B cell (primary cell): ENCODE measurements at regions not wholly inside any gene's neighbourhood (a gene's known extent, or its start where the extent isn't known, plus 50 kb on each side); places are given as distances from the start of the nearest gene placed in this dataset.

Experiments
- ATAC-seq: fragments of 200-7000 bp; cut with Tn5 transposase; one replicate; pipeline ENCODE4 v1.10.0; 2021; ENCODE audit warnings: low read depth, mild to moderate bottlenecking, moderate number of reproducible peaks, moderate library complexity
- CTCF ChIA-PET: fragments of 350-600 bp; sonication (Branson Sonifier 250); formaldehyde crosslinking; loops from one replicate; lab custom pipeline; 2021; ENCODE audit warnings: antibody characterized with exemption, inconsistent platforms; lab: Charles Lee
- POLR2A ChIA-PET: fragments of 350-600 bp; sonication (Branson Sonifier 250); formaldehyde crosslinking; loops from one replicate; lab custom pipeline; 2021; ENCODE audit warnings: antibody characterized with exemption; lab: Charles Lee
- DNase-seq: peaks from one replicate; pipeline ENCODE4 v3.0.0; 2013
- H2AFZ ChIP-seq: 2 replicates; pipeline ENCODE4 v1.6.1; 2012; ENCODE audit warnings: mild to moderate bottlenecking, low read depth, low read length; ENCODE audit not compliant: insufficient read depth, poor library complexity, severe bottlenecking
- H3K27ac ChIP-seq, 2 donors: 1 replicate in 1 of 2; 2 replicates in 1 of 2; pipeline ENCODE4 v1.5.1; 2012 to 2013; ENCODE audit warnings: low read length in 2 of 2, mild to moderate bottlenecking in 2 of 2, moderate library complexity in 1 of 2
- H3K27me3 ChIP-seq, 4 experiments: fragments of 200-600 bp in 1 of 4; sonication (generic) in 1 of 4; replicated peaks in 1 of 4; 1 replicate in 2 of 4; 2 replicates in 2 of 4; pipeline versions ENCODE4 v1.6.1 to v1.7.0; 2013 to 2016; ENCODE audit warnings: low read length in 3 of 4, mild to moderate bottlenecking in 2 of 4, mixed read lengths in 1 of 4, moderate library complexity in 1 of 4; ENCODE audit not compliant: insufficient read depth in 4 of 4, control insufficient read depth in 3 of 4; ENCODE audit errors: control extremely low read depth in 1 of 4
- H3K36me3 ChIP-seq, 2 experiments: replicated peaks in 1 of 2; 1 replicate in 1 of 2; 2 replicates in 1 of 2; pipeline versions ENCODE4 v1.6.1 to v1.7.1; 2013; ENCODE audit warnings: low read length in 1 of 2; ENCODE audit not compliant: insufficient read depth in 2 of 2, control insufficient read depth in 1 of 2; ENCODE audit errors: control extremely low read depth in 1 of 2, extremely low read depth in 1 of 2
- H3K4me1 ChIP-seq, 2 donors: fragments of 200-600 bp in 1 of 2; sonication (generic) in 1 of 2; 1 replicate in 1 of 2; 2 replicates in 1 of 2; pipeline versions ENCODE4 v1.5.1 to v1.6.1; 2013 to 2017; ENCODE audit warnings: low read length in 2 of 2; ENCODE audit not compliant: control insufficient read depth in 2 of 2, insufficient read depth in 2 of 2
- H3K4me2 ChIP-seq: replicated peaks from 2 replicates; pipeline ENCODE3; 2012; ENCODE audit warnings: mild to moderate bottlenecking, low read depth, low read length; ENCODE audit not compliant: poor library complexity, severe bottlenecking
- H3K4me3 ChIP-seq, 5 experiments: fragments of 200-600 bp in 1 of 5; sonication (generic) in 1 of 5; 1 replicate in 3 of 5; 2 replicates in 2 of 5; pipeline versions ENCODE4 v1.5.1 to v1.7.0; 2011 to 2016; ENCODE audit warnings: low read length in 4 of 5, mild to moderate bottlenecking in 4 of 5, low read depth in 2 of 5, control low read depth in 1 of 5, moderate library complexity in 1 of 5; ENCODE audit not compliant: insufficient read depth in 1 of 5; ENCODE audit errors: control extremely low read depth in 1 of 5, extremely low read depth in 1 of 5
- H3K79me2 ChIP-seq: fragments of 200-600 bp; sonication (generic); one replicate; pipeline ENCODE4 v1.6.0; 2016; ENCODE audit warnings: low read length; ENCODE audit not compliant: control insufficient read depth, insufficient read depth
- H3K9ac ChIP-seq: fragments of 200-600 bp; sonication (generic); 2 replicates; pipeline ENCODE4 v1.6.1; 2017; ENCODE audit warnings: mild to moderate bottlenecking, low read length, moderate library complexity
- H3K9me3 ChIP-seq, 3 donors: one replicate each; pipeline versions ENCODE4 v1.6.1 to v1.7.1; 2013; ENCODE audit warnings: low read length in 2 of 3; ENCODE audit not compliant: control insufficient read depth in 2 of 3, insufficient read depth in 1 of 3; ENCODE audit errors: control extremely low read depth in 1 of 3
- H4K20me1 ChIP-seq: 2 replicates; pipeline ENCODE4 v1.6.0; 2012; ENCODE audit warnings: mild to moderate bottlenecking, low read length; ENCODE audit not compliant: insufficient read depth, control insufficient read depth, poor library complexity, severe bottlenecking
- H3K27ac Mint-ChIP-seq: one replicate; pipeline ENCODE4 v1.8.0; 2021; ENCODE audit warnings: mixed read lengths
- H3K27me3 Mint-ChIP-seq: one replicate; pipeline ENCODE4 v1.8.0; 2021; ENCODE audit warnings: mixed read lengths
- H3K4me1 Mint-ChIP-seq: one replicate; pipeline ENCODE4 v1.8.0; 2021; ENCODE audit warnings: mixed read lengths
- H3K4me3 Mint-ChIP-seq: one replicate; pipeline ENCODE4 v1.8.0; 2021; ENCODE audit warnings: mixed read lengths
- H3K9me3 Mint-ChIP-seq: one replicate; pipeline ENCODE4 v1.8.0; 2022; ENCODE audit warnings: mixed read lengths; ENCODE audit not compliant: insufficient read depth
- CTCF ChIP-seq: fragments of 200-600 bp; IDR thresholded peaks from one replicate; pipeline ENCODE4 v1.8.0; 2022; ENCODE audit warnings: antibody characterized with exemption, mild to moderate bottlenecking
- EZH2 ChIP-seq: IDR thresholded peaks from 2 replicates; pipeline ENCODE4 v1.6.1; 2012; ENCODE audit warnings: borderline replicate concordance, low read depth, mild to moderate bottlenecking, moderate library complexity, low read length; ENCODE audit not compliant: insufficient read depth, poor library complexity, severe bottlenecking
- WGBS: methylation state at CpG from one replicate; pipeline ENCODE4 v1.1.5; 2013; ENCODE audit warnings: missing lambda C conversion rate; ENCODE audit not compliant: insufficient coverage; 5-methylcytosine and 5-hydroxymethylcytosine counted together
- intact Hi-C: fragments of 100-400 bp; cut with micrococcal nuclease; formaldehyde crosslinking; loops from one replicate; pipeline ENCODE4 v1.10.0; 2022

- no peaks in the 10 kb centered on the region for H4K20me1 ChIP-seq
- Mint-ChIP-seq H3K27me3 (no peaks in the 10 kb centered on the region), H3K9me3 (no peaks in the 10 kb centered on the region), H3K4me3 (no peak overlapping the region), H3K4me1 (no peaks in the 10 kb centered on the region), H3K27ac (no peak overlapping the region)
- no peak for DNase-seq
- peaks cover 0 to 3% (median 0%) of the 10 kb centered on the region in 3 donors for H3K9me3 ChIP-seq
- no peak overlapping the region for H3K4me2 ChIP-seq
- no peaks in the 10 kb centered on the region for H3K27me3 ChIP-seq
- ATAC-seq, result no peak
- TF ChIP-seq EZH2 (no peak), CTCF (no peak)
- no peaks in the 10 kb centered on the region for H3K79me2 ChIP-seq
- POLR2A ChIA-PET, result no interaction called here
- no peak overlapping the region for H2AFZ ChIP-seq
- H3K4me1 ChIP-seq, result no peaks in the 10 kb centered on the region
- WGBS, result 71% methylated on average over 1 of the region's 3 CpGs
- intact Hi-C loops, result no loop called here
- H3K4me3 ChIP-seq, result no peak overlapping the region
- CTCF ChIA-PET, result no interaction called here
- H3K27ac ChIP-seq, result no peak overlapping the region
- H3K9ac ChIP-seq, result no peak overlapping the region
- H3K36me3 ChIP-seq, result no peaks in the 10 kb centered on the region
These were observed 70.2 kb upstream of the ST8SIA2 start for GRCh38 chr15:92323525-92323924.

GRCh38 chr15:92324101-92324963, 69.3 kb upstream of the ST8SIA2 start:
- intact Hi-C loops, result no loop called here
- no peak for ATAC-seq

More at GRCh38 chr15:92324101-92324963, 69.3 kb upstream of the ST8SIA2 start:
- no peak overlapping the region for H3K9ac ChIP-seq
- no peaks in the 10 kb centered on the region for H3K4me1 ChIP-seq
- 89% methylated on average over 5 of the region's 8 CpGs for WGBS
- H3K4me2 ChIP-seq, result no peak overlapping the region
- no peak for DNase-seq
- H3K27me3 ChIP-seq, result no peaks in the 10 kb centered on the region
- no peak overlapping the region for H3K27ac ChIP-seq
- no peak for TF ChIP-seq CTCF
- no peak for TF ChIP-seq EZH2
- ChIA-PET CTCF (no interaction called here), POLR2A (no interaction called here)
- Mint-ChIP-seq H3K4me3 (no peak overlapping the region), H3K27ac (no peak overlapping the region), H3K4me1 (no peaks in the 10 kb centered on the region), H3K9me3 (no peaks in the 10 kb centered on the region), H3K27me3 (no peaks in the 10 kb centered on the region)
- H3K4me3 ChIP-seq, result no peak overlapping the region
- H3K79me2 ChIP-seq, result no peaks in the 10 kb centered on the region
- peaks cover 0 to 4% (median 0%) of the 10 kb centered on the region in 3 donors for H3K9me3 ChIP-seq
- H4K20me1 ChIP-seq, result no peaks in the 10 kb centered on the region
- H2AFZ ChIP-seq, result no peak overlapping the region
- no peaks in the 10 kb centered on the region for H3K36me3 ChIP-seq
